GM19397 (cell line): ENCODE measurements at regions not wholly inside any gene's neighbourhood (a gene's known extent, or its start where the extent isn't known, plus 50 kb on each side); places are given as distances from the start of the nearest gene placed in this dataset.
"Not testable (repeated sequence)": the region's sequence is repeated elsewhere in the genome, so short reads cannot be mapped to it uniquely, and the experiment has no call there.

ENCODE experiments used
- ATAC-seq: cut with Tn5 transposase; IDR thresholded peaks from one replicate; pipeline ENCODE4 v1.9.1; 2021; ENCODE audit warnings: mild to moderate bottlenecking, moderate library complexity; ENCODE audit not compliant: unreplicated experiment

DNA sequence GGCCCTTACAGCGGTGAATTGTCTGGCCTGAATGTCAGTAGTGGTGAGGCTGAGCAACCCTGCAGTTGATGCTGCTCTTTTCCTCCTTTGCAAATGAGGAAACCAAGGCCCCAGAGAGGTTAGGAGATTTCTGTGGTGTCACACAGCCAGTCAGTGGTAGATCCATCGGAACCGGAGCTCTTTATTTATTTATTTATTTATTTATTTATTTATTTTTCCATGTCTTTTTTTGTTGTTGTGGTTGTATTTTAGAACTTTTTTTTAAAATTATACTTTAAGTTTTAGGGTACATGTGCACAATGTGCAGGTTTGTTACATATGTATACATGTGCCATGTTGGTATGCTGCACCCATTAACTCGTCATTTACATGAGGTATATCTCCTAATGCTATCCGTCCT is 368.4 kb upstream of the CLINT1 start:
- ATAC-seq, result not testable (repeated sequence)

DNA sequence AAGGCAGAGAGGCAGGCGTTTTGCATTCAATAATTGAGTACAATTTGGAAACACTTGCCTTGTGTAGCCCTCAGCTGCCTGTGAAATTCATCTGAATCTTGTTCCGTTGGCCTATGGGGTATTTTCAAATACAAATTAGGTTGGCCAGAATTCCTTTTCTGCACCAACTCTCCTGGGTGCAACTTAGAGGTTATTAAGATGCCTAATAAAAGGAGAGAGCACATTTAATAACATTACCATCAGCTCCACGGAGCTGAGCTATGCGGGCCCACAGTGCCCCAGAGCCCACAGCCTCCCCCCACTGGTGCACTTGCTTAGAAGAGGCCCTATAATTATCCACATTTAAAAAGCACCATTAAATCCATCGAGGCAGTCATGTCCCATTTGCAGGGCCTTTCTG is 367.6 kb upstream of the CLINT1 start:
- ATAC-seq, result no peak

DNA sequence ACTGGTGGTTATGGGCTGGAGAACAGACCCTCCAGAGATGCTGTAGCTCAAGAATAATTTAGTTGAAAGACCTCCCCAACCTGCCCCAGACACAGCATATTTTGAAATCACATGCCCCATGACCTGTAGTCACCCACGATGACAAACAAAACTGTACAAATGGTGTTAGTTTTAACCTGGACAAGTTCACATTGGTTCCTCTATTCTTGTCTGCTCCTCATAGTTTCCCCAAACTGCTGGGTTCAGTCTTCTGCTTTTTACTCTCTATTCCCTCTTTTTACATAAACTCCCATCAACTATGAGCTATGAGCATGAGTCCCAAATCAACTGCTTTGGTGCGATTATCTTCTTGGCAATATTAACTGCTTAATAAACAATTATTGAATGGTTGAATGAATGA is 365.3 kb upstream of the CLINT1 start:
- no peak for ATAC-seq

DNA sequence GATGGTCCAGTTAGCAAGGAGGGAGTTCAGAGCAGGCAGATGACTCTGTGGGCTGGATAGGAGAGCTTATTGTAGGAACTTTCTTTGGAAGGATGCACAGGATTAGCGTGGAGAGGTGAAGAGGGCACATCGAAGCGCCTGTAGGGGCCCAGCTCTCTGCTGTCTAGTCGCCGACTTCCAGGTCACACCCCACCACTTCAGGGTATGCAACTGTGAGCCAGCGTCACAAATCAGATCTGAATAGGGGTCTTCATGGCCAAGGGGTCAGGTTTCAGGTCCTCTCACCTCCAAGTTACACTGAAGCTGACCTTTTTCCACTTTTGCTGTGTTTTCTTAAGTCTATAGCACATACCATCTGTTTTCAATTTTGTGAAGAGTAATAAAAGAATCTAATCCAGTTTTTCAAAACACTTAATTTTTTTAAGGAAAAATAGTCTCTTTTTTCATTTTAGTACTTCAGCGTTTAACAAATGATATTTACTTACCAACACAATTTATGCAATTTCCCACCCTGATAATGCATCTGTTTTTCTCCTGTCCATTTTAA is 364.2 kb upstream of the CLINT1 start:
- no peak for ATAC-seq

DNA sequence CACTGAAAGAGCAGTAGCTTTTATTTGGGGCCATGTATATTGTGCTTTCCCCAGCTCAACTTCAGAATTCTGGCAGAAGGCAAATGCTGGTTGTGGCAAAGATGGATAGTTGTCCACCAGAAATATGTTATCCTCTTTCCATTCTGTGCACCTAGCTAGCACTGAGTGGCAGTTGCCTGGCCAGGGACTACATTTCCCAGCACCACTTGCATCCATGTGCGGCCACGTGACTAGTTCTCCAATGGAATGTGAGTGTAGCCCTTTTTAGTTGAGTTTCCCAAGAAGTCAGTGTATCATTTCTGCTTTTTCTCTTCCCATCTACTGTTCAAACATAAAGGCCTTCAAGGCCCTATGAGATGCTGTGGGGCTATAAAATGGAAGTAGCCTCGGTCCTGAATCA is 354.0 kb upstream of the CLINT1 start:
- ATAC-seq, result no peak

DNA sequence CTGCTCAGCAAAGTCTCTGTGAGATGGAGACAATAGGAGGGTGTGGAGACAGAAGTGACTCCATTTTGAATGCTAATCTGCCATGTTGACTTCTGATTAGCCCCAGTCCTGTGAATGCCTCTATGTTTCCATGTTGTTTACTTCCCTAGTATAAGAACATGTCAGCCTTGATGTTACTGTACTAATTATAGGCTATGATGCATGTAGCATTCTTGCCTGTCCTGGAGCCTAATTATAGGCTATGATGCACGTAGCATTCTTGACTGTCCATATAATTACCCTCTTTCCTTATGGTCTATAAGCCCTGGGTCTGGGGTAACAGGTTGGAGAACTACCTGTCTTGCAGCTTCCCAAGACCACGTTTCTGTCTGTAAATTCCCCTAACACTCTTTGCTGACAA is 353.3 kb upstream of the CLINT1 start:
- no peak for ATAC-seq

DNA sequence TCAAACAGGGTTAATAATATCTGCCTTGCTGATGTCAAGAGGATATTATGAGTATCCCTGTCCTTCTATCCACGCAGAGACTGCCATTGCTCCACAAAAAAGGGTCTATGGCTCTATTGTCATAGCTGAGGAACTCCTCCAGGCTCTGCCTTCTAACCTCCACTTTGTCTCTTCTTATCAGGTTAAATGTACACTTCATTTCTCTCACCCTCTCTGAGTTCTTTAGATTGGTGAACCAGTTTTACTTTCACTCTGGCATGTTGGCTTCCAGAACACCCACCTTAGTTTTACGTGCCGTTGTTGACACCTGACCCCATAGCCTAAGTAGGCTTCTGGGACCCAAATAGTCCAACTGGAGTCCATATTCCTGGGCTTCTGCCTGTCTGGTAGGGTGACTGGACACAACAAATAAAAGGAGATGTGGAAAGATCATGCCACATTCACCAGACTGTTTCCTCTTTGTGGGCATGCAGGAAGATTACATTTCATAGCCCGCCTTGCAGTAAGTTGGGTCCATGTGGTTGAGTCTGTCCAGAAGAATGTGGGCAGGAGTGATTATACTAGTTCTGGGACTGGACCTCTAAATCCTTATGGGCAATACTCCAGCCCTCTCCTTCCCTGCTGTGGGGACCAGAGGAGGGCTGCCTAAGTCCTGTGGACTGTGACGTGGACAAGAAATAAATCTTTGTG is 350.4 kb upstream of the CLINT1 start:
- ATAC-seq, result no peak

DNA sequence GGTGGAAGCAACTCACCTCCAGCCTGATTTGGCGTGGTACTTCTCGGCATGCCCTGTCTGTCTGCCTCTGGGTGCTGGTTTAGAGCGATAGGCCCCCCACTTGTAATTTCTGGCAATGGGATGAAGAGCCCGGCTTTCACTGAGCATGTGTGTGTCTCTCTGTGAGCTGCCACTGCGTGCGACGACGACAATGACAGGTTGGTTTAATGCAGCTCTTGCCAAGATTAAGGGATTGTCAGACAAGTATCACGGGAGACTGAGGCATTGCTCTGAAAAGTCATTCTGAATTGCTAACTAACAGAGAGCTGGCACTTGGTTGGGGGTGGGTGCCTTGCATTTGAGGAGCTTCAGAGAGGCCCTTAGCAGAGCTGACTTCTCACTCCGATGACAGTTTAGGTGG is 348.8 kb upstream of the CLINT1 start:
- no peak for ATAC-seq

DNA sequence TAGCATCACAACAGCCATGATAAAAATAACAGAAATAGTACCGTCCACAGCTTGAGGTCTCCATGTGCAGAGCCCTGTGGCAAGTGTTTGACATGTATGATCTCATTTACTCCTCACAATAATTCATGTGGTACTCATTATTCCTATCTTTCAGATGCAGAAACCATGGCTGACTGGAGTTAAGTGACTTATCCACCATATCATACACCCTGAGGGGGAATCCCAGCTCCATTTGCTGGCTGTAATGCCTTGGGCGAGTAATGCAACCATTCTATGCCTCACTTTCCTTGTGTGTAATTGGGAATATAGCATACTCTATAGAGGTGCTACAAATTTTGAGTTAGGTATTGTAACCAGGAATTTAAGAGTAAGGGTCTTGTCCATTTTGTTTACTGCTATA is 347.0 kb upstream of the CLINT1 start:
- no peak for ATAC-seq

DNA sequence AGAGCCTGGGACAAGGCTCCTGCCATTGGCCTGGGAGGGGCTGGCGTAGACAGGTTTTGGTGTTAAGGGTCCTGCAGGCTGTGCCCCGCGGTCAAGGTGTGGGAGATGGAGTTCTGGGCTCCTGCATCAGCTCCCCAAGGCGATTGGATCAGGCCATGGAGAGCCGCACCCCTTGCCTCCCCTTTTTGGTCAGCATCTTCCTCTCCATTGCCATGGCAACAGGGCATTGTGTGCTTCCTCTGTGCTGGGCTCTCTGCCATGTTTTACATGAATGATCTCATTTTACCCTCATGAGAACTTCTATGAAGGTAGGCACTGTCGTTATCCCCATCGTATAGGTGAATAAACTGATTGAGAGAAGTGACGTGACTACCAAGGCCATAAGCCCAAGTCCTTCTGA is 344.3 kb upstream of the CLINT1 start:
- ATAC-seq, result no peak

DNA sequence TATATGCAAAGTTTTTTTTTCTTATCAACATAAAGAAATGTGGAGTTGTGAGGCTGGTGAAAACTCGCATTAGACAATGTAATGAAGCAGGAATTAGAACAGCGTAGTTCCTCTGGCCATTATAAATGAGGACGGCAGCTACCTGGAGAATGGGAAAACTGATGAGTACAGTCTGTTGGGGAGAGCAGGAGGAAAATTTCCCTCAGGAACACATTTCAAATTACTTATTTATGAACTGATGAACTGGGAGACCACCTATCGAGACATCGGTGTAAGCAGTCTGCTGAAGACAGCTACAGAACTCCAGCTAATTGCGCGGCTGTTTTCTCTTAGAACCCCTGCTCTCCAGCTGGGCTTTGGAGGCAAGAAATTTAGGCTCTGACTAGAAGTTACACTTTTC is 343.9 kb upstream of the CLINT1 start:
- ATAC-seq, result no peak

DNA sequence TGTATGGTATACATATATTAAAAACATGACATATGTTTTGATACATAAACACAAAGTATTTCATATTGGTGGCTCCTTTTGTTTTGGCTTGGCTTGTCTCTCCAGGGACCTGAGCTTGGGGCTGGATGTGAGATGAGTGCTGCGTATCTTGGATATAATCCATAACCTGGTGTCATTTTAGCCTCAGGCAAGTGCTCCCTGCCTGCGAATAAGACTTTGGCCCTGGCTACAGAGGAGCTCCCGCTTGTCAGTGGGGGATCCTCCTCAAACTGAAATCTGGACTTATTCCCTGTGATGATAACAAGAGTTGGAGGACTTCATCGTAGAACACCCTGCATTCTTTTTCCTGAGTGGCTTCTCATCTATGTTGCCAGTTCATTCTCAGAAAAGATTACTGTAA is 341.7 kb upstream of the CLINT1 start:
- ATAC-seq, result no peak

DNA sequence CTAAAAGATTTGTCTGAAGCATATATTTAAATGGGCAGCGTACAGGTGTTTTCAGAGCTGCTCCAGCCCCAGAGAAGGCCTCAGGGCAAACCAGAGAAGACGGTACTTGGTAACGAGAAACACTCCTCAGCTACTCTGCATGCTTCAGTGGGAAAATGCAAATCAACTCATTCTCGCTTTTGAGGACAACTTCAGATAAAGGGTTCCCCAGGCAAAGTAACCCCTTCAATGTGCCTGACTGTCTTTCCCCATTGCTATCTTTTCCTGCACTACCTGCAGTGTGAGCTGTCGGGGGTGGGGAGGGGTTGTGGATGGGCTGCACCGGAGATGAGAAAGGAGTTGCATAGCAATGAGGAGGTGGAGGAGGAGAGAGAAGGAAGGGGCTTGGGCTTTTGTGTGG is 339.7 kb upstream of the CLINT1 start:
- peak; percentile 91 for ATAC-seq

DNA sequence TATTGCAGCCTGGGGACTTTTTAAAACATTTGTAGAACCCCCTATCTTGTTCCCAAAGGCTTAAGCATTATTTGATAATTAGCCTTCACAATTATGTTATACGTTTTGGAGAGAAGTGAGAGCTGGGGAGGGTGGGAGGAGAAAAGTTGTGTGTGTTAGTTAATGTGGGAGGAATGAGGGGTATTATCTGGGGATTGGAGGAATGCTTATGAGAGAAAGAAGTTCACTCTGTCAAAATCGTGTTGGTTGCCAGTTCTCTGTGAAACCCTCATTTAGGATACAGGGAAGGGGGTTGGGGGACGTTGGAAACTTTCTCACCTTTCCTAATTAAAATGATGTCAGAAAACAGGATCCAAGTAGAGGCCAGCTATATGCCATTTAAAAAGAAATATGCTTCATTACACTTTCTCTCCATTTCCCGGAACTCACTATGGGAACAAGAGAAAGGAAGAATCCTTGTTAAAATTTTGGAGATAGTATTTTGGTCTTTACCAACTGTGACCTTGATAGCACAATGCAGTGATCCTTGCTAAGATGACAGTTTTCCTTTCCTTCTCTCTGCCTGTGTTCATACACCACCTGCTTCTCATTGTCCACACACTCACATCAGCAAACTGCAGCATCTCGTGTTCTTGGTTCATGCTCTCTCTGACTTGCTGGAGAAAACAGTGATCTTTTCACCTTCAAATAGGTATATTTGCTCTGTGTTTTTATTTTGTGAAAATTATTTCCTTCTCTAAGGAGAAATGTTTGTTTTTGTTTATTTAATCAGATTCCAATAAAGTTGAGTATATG is 336.7 kb upstream of the CLINT1 start:
- ATAC-seq, result no peak

DNA sequence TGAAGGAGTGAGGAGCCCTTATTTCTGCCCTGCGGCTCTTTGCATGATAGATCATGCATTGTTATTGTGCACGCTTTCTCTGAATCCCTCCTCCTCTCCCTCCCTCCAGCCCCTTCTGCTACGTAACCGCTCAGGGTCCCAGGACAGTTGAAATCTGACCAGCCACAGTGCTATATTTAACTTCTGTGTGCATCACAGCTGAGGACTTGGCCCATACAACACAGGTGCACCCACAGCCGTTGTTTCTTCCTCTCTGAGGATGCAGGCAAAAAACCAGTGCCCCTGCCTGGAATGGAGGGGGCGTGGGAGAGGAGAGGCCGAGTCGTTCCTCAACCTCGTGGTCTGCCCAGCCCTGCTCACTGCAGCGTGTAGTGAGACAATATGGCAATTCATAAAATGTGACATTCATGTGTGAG is 335.6 kb upstream of the CLINT1 start:
- ATAC-seq, result no peak

DNA sequence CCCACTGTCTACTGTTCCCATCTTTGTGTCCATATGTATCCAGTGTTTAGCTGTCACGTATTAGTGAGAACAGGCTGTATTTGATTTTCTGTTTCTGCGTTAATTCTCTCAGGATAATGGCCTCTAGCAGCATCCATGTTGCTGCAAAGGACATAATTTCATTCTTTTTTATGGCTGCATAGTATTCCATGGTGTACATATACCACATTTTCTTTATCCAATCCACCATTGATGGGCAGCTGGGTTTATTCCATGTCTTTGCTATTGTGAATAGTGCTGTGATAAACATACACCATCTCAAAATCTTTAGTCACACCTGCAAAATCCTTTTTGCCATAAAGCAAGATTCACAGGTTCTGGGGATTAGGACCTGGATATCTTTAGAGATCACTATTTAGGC is 334.4 kb upstream of the CLINT1 start:
- ATAC-seq, result not testable (repeated sequence)

DNA sequence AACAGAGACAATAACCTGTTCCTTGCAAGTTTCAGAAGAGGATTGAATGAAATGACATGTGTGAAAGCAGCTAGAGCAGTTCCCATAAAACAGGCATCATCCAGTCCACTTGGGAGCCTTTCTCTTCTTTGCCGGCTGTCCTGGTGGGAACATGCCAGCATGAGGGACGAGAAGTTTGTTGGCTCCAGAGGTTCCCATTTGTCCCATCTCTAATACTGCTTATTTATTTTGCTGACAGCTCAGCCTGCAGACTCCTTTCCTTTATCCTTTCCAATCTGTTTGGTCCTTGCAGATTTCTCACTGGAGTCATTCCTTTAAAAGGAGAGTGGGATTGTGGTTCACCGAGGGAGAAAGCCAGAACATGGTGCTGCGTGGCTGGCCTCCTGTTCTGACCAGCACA is 321.5 kb upstream of the CLINT1 start:
- ATAC-seq, result no peak

DNA sequence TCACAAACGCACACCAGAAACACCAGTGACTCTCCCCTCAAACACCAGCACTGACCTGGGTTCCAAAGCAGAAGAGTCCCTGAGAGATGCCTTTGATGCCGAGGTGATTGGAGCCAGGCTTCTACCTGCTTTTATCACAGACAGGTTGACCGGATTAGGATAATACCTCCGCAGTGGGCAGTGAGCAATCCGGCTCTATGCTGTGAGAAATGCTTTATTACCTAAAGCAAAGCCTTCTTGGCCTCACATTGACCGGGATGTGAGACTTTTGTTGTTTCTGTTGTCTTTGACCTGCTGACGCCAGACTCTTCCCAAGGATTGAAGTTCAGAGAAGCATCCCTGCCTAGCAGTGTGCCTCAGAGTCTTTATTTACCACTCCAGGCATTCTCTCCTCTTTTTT is 320.3 kb upstream of the CLINT1 start:
- ATAC-seq, result no peak

DNA sequence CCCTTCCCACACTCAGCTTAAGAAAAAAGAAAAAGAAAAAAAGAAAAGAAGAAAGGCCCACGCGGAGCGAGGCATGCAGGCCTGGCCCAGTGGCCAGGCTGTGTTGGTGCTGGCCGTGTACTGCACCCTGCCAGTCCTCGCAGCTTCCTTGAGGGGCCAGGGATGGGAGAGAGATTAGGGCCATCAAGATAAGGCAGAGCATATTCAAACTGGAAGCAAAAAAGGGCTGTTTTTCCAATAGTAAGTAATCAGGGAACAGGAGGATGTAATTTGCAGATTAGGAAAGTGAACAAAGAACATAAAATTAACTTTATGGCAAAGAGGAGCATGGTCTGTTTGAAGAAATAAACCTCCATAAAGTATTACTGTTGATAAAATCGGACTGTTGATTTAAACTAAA is 319.6 kb upstream of the CLINT1 start:
- no peak for ATAC-seq

DNA sequence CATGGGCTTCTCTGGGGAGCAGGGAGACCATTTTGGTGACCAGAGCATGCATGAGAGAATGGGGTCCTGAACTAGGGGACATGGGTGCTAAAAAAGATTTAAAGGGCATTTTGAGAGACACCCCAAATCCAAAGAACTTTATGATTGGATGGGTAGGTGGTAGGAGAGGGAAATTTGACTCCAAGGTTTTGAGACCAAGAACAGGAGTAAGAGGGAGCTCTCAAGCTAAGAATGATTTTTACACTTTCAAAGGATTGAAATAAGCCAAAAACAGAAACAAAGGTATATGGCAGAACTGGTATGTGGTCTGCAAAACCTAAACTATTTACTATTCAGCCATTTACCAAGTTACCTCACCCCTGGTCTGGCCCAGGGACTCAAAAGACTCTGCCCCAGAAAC is 318.2 kb upstream of the CLINT1 start:
- ATAC-seq, result no peak

DNA sequence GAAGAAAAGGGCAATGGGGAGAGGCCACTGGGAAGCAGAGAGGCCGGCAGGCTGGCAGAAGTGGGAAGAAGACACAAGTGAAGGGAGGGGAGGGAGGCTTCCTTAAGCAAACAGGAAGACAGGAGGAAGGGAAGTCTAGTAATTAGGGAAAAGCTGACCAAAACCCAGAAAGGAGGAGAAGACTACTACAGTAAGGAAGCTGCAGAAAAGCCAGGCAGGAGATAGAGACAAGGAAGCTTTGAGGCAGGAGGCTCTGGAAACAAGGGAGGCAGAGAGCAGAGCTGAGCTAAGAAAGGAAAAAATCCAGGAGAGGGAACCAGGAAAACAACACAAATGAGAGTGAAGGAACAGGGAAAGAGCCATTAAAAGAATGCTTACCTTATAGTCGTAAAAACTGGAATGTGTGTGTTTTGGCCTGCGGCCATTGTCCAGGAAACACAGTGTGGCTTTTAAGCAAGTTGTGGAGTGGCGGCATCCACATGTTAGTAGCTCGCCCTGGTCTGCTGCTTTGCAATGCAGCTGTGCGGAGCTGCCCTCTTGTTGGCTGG is 317.1 kb upstream of the CLINT1 start:
- ATAC-seq, result no peak
